WTC11 (cell line): ENCODE measurements at regions not wholly inside any gene's neighbourhood (a gene's known extent, or its start where the extent isn't known, plus 50 kb on each side); places are given as distances from the start of the nearest gene placed in this dataset.
A peak's percentile ranks its signal among the peaks of the same experiment; 100 is the strongest.

Experiments used
- ATAC-seq: fragments of 200-7000 bp; cut with Tn5 transposase; 2 replicates; pipeline ENCODE4 v1.10.0; 2021; ENCODE audit warnings: mild to moderate bottlenecking, moderate library complexity
- CTCF ChIA-PET: fragments of 300-600 bp; sonication (Branson Sonifier 250); formaldehyde crosslinking; loops from one replicate; lab custom pipeline; 2021; ENCODE audit warnings: antibody characterized with exemption; lab: Charles Lee
- POLR2A ChIA-PET: fragments of 350-600 bp; sonication (Branson Sonifier 250); formaldehyde crosslinking; loops from one replicate; lab custom pipeline; 2021; ENCODE audit warnings: antibody characterized with exemption; lab: Charles Lee
- DNase-seq: peaks from one replicate; pipeline ENCODE4 v3.0.0; 2021; ENCODE audit warnings: low spot score
- H3K27ac Mint-ChIP-seq: 2 replicates; pipeline ENCODE4 v1.8.0; 2021; ENCODE audit warnings: mixed read lengths
- H3K27me3 Mint-ChIP-seq: 2 replicates; pipeline ENCODE4 v1.8.0; 2021; ENCODE audit warnings: low read depth, mild to moderate bottlenecking, moderate library complexity, mixed read lengths
- H3K36me3 Mint-ChIP-seq: 2 replicates; pipeline ENCODE4 v1.8.0; 2021; ENCODE audit warnings: mixed read lengths
- H3K4me1 Mint-ChIP-seq: 2 replicates; pipeline ENCODE4 v1.8.0; 2022; ENCODE audit warnings: mixed read lengths
- H3K4me3 Mint-ChIP-seq: 2 replicates; pipeline ENCODE4 v1.8.0; 2021; ENCODE audit warnings: mild to moderate bottlenecking, moderate library complexity, mixed read lengths
- H3K9me3 Mint-ChIP-seq: 2 replicates; pipeline ENCODE4 v1.8.0; 2021; ENCODE audit warnings: mixed read lengths
- CBFB ChIP-seq: sonication (generic); formaldehyde crosslinking; IDR thresholded peaks from 2 replicates; pipeline ENCODE4 v1.8.1; 2022; ENCODE audit warnings: mild to moderate bottlenecking, low read depth, missing genetic modification reagents
- CTCF ChIP-seq: fragments of 200-600 bp; IDR thresholded peaks from 2 replicates; pipeline ENCODE4 v1.8.0; 2022; ENCODE audit warnings: antibody characterized with exemption
- EMX1 ChIP-seq: fragments of 250-450 bp; sonication (Bioruptor Pico); IDR thresholded peaks from 2 replicates; pipeline ENCODE4 v1.8.0; 2021; ENCODE audit warnings: mild to moderate bottlenecking
- ESRRA ChIP-seq: sonication (generic); formaldehyde crosslinking; IDR thresholded peaks from 2 replicates; pipeline ENCODE4 v1.8.1; 2022; ENCODE audit warnings: mild to moderate bottlenecking, missing genetic modification reagents, borderline replicate concordance
- FOXJ3 ChIP-seq: sonication (generic); formaldehyde crosslinking; IDR thresholded peaks from 2 replicates; pipeline ENCODE4 v1.9.0; 2021; ENCODE audit warnings: missing genetic modification reagents, mild to moderate bottlenecking, borderline replicate concordance
- HMGA2 ChIP-seq: fragments of 250-450 bp; sonication (Bioruptor Pico); IDR thresholded peaks from 2 replicates; pipeline ENCODE4 v1.4.0; 2021; ENCODE audit warnings: mild to moderate bottlenecking, moderate library complexity
- IRF2 ChIP-seq: sonication (generic); formaldehyde crosslinking; IDR thresholded peaks from 2 replicates; pipeline ENCODE4 v1.8.0; 2022; ENCODE audit warnings: low read depth, missing genetic modification reagents, borderline replicate concordance
- JUN ChIP-seq: sonication (generic); formaldehyde crosslinking; IDR thresholded peaks from 2 replicates; pipeline ENCODE4 v1.8.0; 2023; ENCODE audit warnings: mild to moderate bottlenecking, missing genetic modification reagents
- MYBL2 ChIP-seq: sonication (generic); formaldehyde crosslinking; IDR thresholded peaks from 2 replicates; pipeline ENCODE4 v1.8.1; 2023; ENCODE audit warnings: mild to moderate bottlenecking, moderate library complexity, missing genetic modification reagents
- NFATC4 ChIP-seq: fragments of 250-450 bp; sonication (Bioruptor Pico); IDR thresholded peaks from 2 replicates; pipeline ENCODE4 v1.9.0; 2021; ENCODE audit warnings: mild to moderate bottlenecking
- NR1H2 ChIP-seq: sonication (generic); formaldehyde crosslinking; IDR thresholded peaks from 2 replicates; pipeline ENCODE4 v1.9.0; 2021; ENCODE audit warnings: mild to moderate bottlenecking, moderate library complexity, missing genetic modification reagents
- SMAD3 ChIP-seq: sonication (generic); formaldehyde crosslinking; IDR thresholded peaks from 2 replicates; pipeline ENCODE4 v1.8.0; 2022; ENCODE audit warnings: missing genetic modification reagents, mild to moderate bottlenecking, borderline replicate concordance
- SMAD4 ChIP-seq: sonication (generic); formaldehyde crosslinking; IDR thresholded peaks from 2 replicates; pipeline ENCODE4 v1.8.0; 2022; ENCODE audit warnings: mild to moderate bottlenecking, missing genetic modification reagents
- SP1 ChIP-seq: sonication (generic); formaldehyde crosslinking; conservative IDR thresholded peaks from 2 replicates; pipeline ENCODE4 v1.8.1; 2022; ENCODE audit warnings: missing genetic modification reagents
- TEAD1 ChIP-seq: sonication (generic); formaldehyde crosslinking; IDR thresholded peaks from 2 replicates; pipeline ENCODE4 v1.8.0; 2022; ENCODE audit warnings: mild to moderate bottlenecking, missing genetic modification reagents
- ZNF232 ChIP-seq: sonication (generic); formaldehyde crosslinking; IDR thresholded peaks from 2 replicates; pipeline ENCODE4 v1.8.0; 2022; ENCODE audit warnings: mild to moderate bottlenecking, missing genetic modification reagents
- ZNF317 ChIP-seq: sonication (generic); formaldehyde crosslinking; IDR thresholded peaks from 2 replicates; pipeline ENCODE4 v1.8.1; 2023; ENCODE audit warnings: low read depth, mild to moderate bottlenecking, moderate library complexity, missing genetic modification reagents, borderline replicate concordance
- ZNF425 ChIP-seq: fragments of 250-450 bp; sonication (Bioruptor Pico); conservative IDR thresholded peaks from 2 replicates; pipeline ENCODE4 v1.9.0; 2021; ENCODE audit warnings: mild to moderate bottlenecking
- TF ChIP-seq, protein P1 (sequence below): sonication (generic); formaldehyde crosslinking; IDR thresholded peaks from 2 replicates; pipeline ENCODE4 v1.8.1; 2022; ENCODE audit warnings: missing genetic modification reagents, borderline replicate concordance
- TF ChIP-seq, protein P2 (sequence below): sonication (generic); formaldehyde crosslinking; IDR thresholded peaks from 2 replicates; pipeline ENCODE4 v1.8.1; 2022; ENCODE audit warnings: mild to moderate bottlenecking, missing genetic modification reagents, moderate library complexity, borderline replicate concordance
- TF ChIP-seq, protein P3 (sequence below): sonication (generic); formaldehyde crosslinking; IDR thresholded peaks from 2 replicates; pipeline ENCODE4 v1.8.1; 2023; ENCODE audit warnings: mild to moderate bottlenecking, missing genetic modification reagents, moderate library complexity

- POLR2A ChIA-PET, result interaction anchor here (0.5 to 0.7 kb wide), 2 partner anchors 154 to 1045 kb away, joined by 3 read pairs; no protein-coding TSS in a partner anchor
- DNase-seq (peak; percentile 9), ATAC-seq (peak; percentile 65)
- Mint-ChIP-seq H3K4me3 (no peak overlapping the region; the same call in 1 of the 2 replicates), H3K27me3 (peaks cover 14% of the 10 kb centered on the region; the same call in 1 of the 2 replicates), H3K36me3 (no peaks in the 10 kb centered on the region), H3K9me3 (peaks cover 8% of the 10 kb centered on the region; the same call in 1 of the 2 replicates)
- CTCF ChIA-PET, result interaction anchor here (0.6 to 1.8 kb wide), 3 partner anchors 127 to 193 kb away, joined by 3 to 8 read pairs (median 3); no protein-coding TSS in a partner anchor
- TF ChIP-seq, protein P1, sequence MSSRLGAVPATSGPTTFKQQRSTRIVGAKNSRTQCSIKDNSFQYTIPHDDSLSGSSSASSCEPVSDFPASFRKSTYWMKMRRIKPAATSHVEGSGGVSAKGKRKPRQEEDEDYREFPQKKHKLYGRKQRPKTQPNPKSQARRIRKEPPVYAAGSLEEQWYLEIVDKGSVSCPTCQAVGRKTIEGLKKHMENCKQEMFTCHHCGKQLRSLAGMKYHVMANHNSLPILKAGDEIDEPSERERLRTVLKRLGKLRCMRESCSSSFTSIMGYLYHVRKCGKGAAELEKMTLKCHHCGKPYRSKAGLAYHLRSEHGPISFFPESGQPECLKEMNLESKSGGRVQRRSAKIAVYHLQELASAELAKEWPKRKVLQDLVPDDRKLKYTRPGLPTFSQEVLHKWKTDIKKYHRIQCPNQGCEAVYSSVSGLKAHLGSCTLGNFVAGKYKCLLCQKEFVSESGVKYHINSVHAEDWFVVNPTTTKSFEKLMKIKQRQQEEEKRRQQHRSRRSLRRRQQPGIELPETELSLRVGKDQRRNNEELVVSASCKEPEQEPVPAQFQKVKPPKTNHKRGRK (CRISPR knock-in tag), result 0 out of 2 replicates have a peak, but pooled peaks have one; percentile 56
- TF ChIP-seq CBFB (CRISPR knock-in tag), result no peak
- 0 out of 2 replicates have a peak, but pooled peaks have one; percentile 19 for TF ChIP-seq SP1 (CRISPR knock-in tag)
- TF ChIP-seq, all 79 proteins: peak for 2
- H3K4me1 Mint-ChIP-seq, result peaks cover 26% of the 10 kb centered on the region
- no peak overlapping the region for H3K27ac Mint-ChIP-seq
Measured at GRCh38 chr4:84324303-84325245, 174.5 kb downstream of the NKX6-1 start.

DNA sequence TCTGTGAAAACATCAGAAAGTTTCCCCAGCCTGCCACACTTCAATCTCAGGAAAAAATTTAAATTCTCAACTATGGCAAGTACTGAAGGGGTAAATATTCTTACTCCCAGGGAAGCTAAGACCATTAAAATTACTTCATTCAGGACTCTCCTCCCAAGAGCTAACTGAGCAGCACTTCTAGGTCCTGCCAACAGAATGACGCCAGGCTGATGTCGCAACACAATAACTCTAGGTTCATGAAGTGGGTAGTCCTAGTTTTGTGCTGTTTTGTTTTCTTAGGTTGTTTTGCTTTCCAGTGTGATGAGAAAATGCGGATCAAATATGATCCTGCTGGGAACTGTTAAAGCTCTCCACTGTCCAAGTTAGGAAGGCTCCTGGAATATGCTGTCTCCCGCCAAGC lies 180.0 kb downstream of the NKX6-1 start:
- ChIA-PET POLR2A (no interaction called here), CTCF (no interaction called here)
- H3K9me3 Mint-ChIP-seq, result peaks cover 8% of the 10 kb centered on the region; the same call in 1 of the 2 replicates
- peaks cover 4% of the 10 kb centered on the region; the same call in 1 of the 2 replicates for H3K27me3 Mint-ChIP-seq
- ATAC-seq (no peak), DNase-seq (no peak)
- no peak overlapping the region for H3K4me3 Mint-ChIP-seq
- TF ChIP-seq SMAD3 (CRISPR knock-in tag) (no peak), ZNF317 (CRISPR knock-in tag) (no peak), ZNF232 (CRISPR knock-in tag) (no peak), NR1H2 (CRISPR knock-in tag) (no peak), IRF2 (no peak), MYBL2 (CRISPR knock-in tag) (no peak), EMX1 (CRISPR knock-in tag) (no peak)
- TF ChIP-seq, protein P2, sequence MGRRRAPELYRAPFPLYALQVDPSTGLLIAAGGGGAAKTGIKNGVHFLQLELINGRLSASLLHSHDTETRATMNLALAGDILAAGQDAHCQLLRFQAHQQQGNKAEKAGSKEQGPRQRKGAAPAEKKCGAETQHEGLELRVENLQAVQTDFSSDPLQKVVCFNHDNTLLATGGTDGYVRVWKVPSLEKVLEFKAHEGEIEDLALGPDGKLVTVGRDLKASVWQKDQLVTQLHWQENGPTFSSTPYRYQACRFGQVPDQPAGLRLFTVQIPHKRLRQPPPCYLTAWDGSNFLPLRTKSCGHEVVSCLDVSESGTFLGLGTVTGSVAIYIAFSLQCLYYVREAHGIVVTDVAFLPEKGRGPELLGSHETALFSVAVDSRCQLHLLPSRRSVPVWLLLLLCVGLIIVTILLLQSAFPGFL, result no peak
- H3K27ac Mint-ChIP-seq, result no peak overlapping the region
- no peaks in the 10 kb centered on the region for H3K36me3 Mint-ChIP-seq
- peaks cover 7% of the 10 kb centered on the region for H3K4me1 Mint-ChIP-seq

GRCh38 chr4:84317513-84317912 lies 181.6 kb downstream of the NKX6-1 start:
- no peak for DNase-seq
- POLR2A ChIA-PET, result no interaction called here
- no peak for ATAC-seq
- peaks cover 4% of the 10 kb centered on the region; the same call in 1 of the 2 replicates for H3K27me3 Mint-ChIP-seq
- H3K4me3 Mint-ChIP-seq, result no peak overlapping the region
- H3K9me3 Mint-ChIP-seq, result peaks cover 8% of the 10 kb centered on the region; the same call in 1 of the 2 replicates
- no peak overlapping the region for H3K27ac Mint-ChIP-seq
- H3K4me1 Mint-ChIP-seq, result no peaks in the 10 kb centered on the region
- H3K36me3 Mint-ChIP-seq, result no peaks in the 10 kb centered on the region
- TF ChIP-seq ZNF317 (CRISPR knock-in tag), result no peak
- no peak for TF ChIP-seq HMGA2
- TF ChIP-seq TEAD1 (CRISPR knock-in tag), result no peak
- TF ChIP-seq, protein P2, result no peak
- no peak for TF ChIP-seq ESRRA (CRISPR knock-in tag)
- no peak for TF ChIP-seq NFATC4 (CRISPR knock-in tag)
- no peak for TF ChIP-seq ZNF425 (CRISPR knock-in tag)
- no peak for TF ChIP-seq JUN
- TF ChIP-seq, protein P3, sequence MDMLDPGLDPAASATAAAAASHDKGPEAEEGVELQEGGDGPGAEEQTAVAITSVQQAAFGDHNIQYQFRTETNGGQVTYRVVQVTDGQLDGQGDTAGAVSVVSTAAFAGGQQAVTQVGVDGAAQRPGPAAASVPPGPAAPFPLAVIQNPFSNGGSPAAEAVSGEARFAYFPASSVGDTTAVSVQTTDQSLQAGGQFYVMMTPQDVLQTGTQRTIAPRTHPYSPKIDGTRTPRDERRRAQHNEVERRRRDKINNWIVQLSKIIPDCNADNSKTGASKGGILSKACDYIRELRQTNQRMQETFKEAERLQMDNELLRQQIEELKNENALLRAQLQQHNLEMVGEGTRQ (CRISPR knock-in tag), result no peak
- TF ChIP-seq CTCF, result no peak
- TF ChIP-seq CBFB (CRISPR knock-in tag), result no peak
- TF ChIP-seq FOXJ3 (CRISPR knock-in tag), result no peak
- no peak for TF ChIP-seq SMAD4
- CTCF ChIA-PET, result interaction anchor here (1.5 kb wide), 1 partner anchor 134 kb away, joined by 4 read pairs; no protein-coding TSS in a partner anchor
